Activated B cell treated with CpG ODN at 0.5 μM for 24 hours (primary cell): ENCODE measurements at regions not wholly inside any gene's neighbourhood (a gene's known extent, or its start where the extent isn't known, plus 50 kb on each side); places are given as distances from the start of the nearest gene placed in this dataset.

ENCODE experiments used
- ATAC-seq: fragments of 200-7000 bp; cut with Tn5 transposase; one replicate; pipeline ENCODE4 v1.10.0; 2021; ENCODE audit warnings: low read depth, mild to moderate bottlenecking, moderate library complexity
- CTCF ChIA-PET: fragments of 350-600 bp; sonication (Branson Sonifier 250); formaldehyde crosslinking; loops from one replicate; lab custom pipeline; 2021; ENCODE audit warnings: antibody characterized with exemption; lab: Charles Lee
- POLR2A ChIA-PET: fragments of 350-600 bp; sonication (Branson Sonifier 250); formaldehyde crosslinking; loops from one replicate; lab custom pipeline; 2021; ENCODE audit warnings: antibody characterized with exemption; lab: Charles Lee
- DNase-seq: peaks from one replicate; pipeline ENCODE4 v3.0.0; 2022
- H3K27ac Mint-ChIP-seq: one replicate; pipeline ENCODE4 v1.8.0; 2020; ENCODE audit warnings: mixed read lengths
- H3K27me3 Mint-ChIP-seq: one replicate; pipeline ENCODE4 v1.8.0; 2021; ENCODE audit warnings: mixed read lengths
- H3K36me3 Mint-ChIP-seq: one replicate; pipeline ENCODE4 v1.8.0; 2021; ENCODE audit warnings: low read depth, mixed read lengths
- H3K4me1 Mint-ChIP-seq: one replicate; pipeline ENCODE4 v1.8.0; 2021; ENCODE audit warnings: mixed read lengths
- H3K4me3 Mint-ChIP-seq: one replicate; pipeline ENCODE4 v1.8.0; 2020; ENCODE audit warnings: mild to moderate bottlenecking, mixed read lengths
- H3K9me3 Mint-ChIP-seq: one replicate; pipeline ENCODE4 v1.8.0; 2020; ENCODE audit warnings: mixed read lengths
- CTCF ChIP-seq: fragments of 200-600 bp; IDR thresholded peaks from one replicate; pipeline ENCODE4 v1.8.0; 2022; ENCODE audit warnings: antibody characterized with exemption, mild to moderate bottlenecking
- intact Hi-C: fragments of 100-400 bp; cut with micrococcal nuclease; formaldehyde crosslinking; loops from one replicate; pipeline ENCODE4 v1.15.1; 2024

DNA sequence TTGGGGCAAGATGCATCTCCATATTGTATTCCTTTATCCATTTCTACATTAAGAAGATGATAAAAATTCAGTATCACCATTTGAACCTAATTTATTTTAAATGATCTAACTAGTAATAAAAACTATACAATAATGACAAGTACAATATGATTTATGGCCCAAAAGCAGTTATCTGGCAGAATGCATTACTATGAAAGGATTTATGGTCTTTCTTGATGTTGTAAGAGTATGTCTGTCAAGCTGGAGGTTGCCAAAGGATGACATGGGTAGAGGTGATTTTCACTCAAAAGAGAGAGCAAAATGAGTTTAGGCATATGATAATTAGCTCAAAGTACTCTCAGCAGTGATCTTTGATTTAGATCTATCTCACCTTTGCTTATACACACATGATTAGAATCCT, 54.2 kb upstream of the MAP2 start:
- POLR2A ChIA-PET = no interaction called here
- Mint-ChIP-seq H3K27me3 (peaks cover 29% of the 10 kb centered on the region), H3K4me1 (no peaks in the 10 kb centered on the region), H3K36me3 (no peaks in the 10 kb centered on the region), H3K4me3 (no peak overlapping the region), H3K27ac (no peak overlapping the region), H3K9me3 (peaks cover 14% of the 10 kb centered on the region)
- intact Hi-C loops = no loop called here
- TF ChIP-seq CTCF = no peak
- no peak for DNase-seq
- no peak for ATAC-seq
- CTCF ChIA-PET = no interaction called here

DNA sequence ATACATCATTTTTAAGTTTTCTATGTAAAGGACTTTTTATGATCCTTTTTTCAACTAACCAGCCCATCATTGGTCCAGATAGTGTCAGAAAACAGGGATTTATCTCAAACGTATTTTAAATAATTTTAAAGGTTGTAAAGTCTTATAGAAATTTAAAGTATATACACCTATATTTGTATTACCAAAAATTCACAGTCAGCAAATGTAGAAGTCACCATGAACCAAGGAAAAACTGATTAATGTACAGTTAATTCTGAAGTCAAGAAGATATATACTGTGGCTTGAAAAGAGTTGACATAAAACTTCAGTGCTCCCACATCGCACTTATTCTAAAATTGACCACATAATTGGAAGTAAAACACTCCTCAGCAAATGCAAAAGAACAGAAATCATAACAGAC, 52.4 kb upstream of the MAP2 start:
- TF ChIP-seq CTCF = no peak
- intact Hi-C loops = no loop called here
- no peak overlapping the region for H3K27ac Mint-ChIP-seq
- H3K36me3 Mint-ChIP-seq = no peaks in the 10 kb centered on the region
- H3K4me1 Mint-ChIP-seq = no peaks in the 10 kb centered on the region
- ChIA-PET CTCF (no interaction called here), POLR2A (no interaction called here)
- peaks cover 23% of the 10 kb centered on the region for H3K9me3 Mint-ChIP-seq
- peaks cover 36% of the 10 kb centered on the region for H3K27me3 Mint-ChIP-seq
- ATAC-seq (no peak), DNase-seq (no peak)
- H3K4me3 Mint-ChIP-seq = no peak overlapping the region
